ENCODE measurements at regions not wholly inside any gene's neighbourhood (a gene's known extent, or its start where the extent isn't known, plus 50 kb on each side); places are given as distances from the start of the nearest gene placed in this dataset.

GRCh38 chr4:36573441-36573840 lies 292.0 kb downstream of the DTHD1 start:
- TF ChIP-seq CTCF (IDR thresholded peaks at IDR 0.05; ENCODE audit: borderline replicate concordance, extremely low read depth, low read length, poor library complexity, severe bottlenecking): no peak
- no peak for TF ChIP-seq EZH2 (IDR thresholded peaks at IDR 0.05; ENCODE audit: borderline replicate concordance, low read depth, low read length, severe bottlenecking)
